Natural killer cell treated with Interleukin-12 subunit alpha and Interleukin-12 subunit beta and Interleukin-15 and Interleukin-18, amount 100 ng/mL, for 72 hours (primary cell): ENCODE measurements at regions not wholly inside any gene's neighbourhood (a gene's known extent, or its start where the extent isn't known, plus 50 kb on each side); places are given as distances from the start of the nearest gene placed in this dataset.
"Not testable (repeated sequence)": the region's sequence is repeated elsewhere in the genome, so short reads cannot be mapped to it uniquely, and the experiment has no call there.

ENCODE experiments used
- ATAC-seq, 2 donors: fragments of 150-1000 bp; cut with Tn5 transposase in 1 of 2; sonication (Bioruptor Pico), chemical (Tn5 transposase) in 1 of 2; 2 replicates each; pipeline ENCODE4 v1.10.0; 2021
- DNase-seq: peaks from one replicate; pipeline ENCODE4 v3.0.0; 2022; ENCODE audit warnings: low spot score
- H3K27ac Mint-ChIP-seq, 2 donors: 1 replicate in 1 of 2; 2 replicates in 1 of 2; pipeline ENCODE4 v1.8.0; 2022; ENCODE audit warnings: mixed read lengths in 2 of 2, mild to moderate bottlenecking in 1 of 2, moderate library complexity in 1 of 2
- H3K27me3 Mint-ChIP-seq, 2 donors: 1 replicate in 1 of 2; 2 replicates in 1 of 2; pipeline ENCODE4 v1.8.0; 2022; ENCODE audit warnings: mixed read lengths in 2 of 2
- H3K36me3 Mint-ChIP-seq: one replicate; pipeline ENCODE4 v1.8.0; 2022; ENCODE audit warnings: mixed read lengths
- H3K4me1 Mint-ChIP-seq, 2 donors: 1 replicate in 1 of 2; 2 replicates in 1 of 2; pipeline ENCODE4 v1.8.0; 2022; ENCODE audit warnings: low read depth in 2 of 2, mixed read lengths in 2 of 2, mild to moderate bottlenecking in 1 of 2
- H3K4me3 Mint-ChIP-seq: one replicate; pipeline ENCODE4 v1.8.0; 2022; ENCODE audit warnings: mixed read lengths
- H3K9me3 Mint-ChIP-seq: 2 replicates; pipeline ENCODE4 v1.8.0; 2022; ENCODE audit warnings: mixed read lengths

- ATAC-seq, DNase-seq, H3K4me1 Mint-ChIP-seq, H3K9me3 Mint-ChIP-seq, H3K27me3 Mint-ChIP-seq, H3K36me3 Mint-ChIP-seq, H3K4me3 Mint-ChIP-seq, H3K27ac Mint-ChIP-seq: not testable (repeated sequence)
These were observed 843.8 kb upstream of the ANO3 start for GRCh38 chr11:25488176-25488575.

- peaks cover 23% of the 10 kb centered on the region for H3K9me3 Mint-ChIP-seq
- not testable (repeated sequence) for H3K4me3 Mint-ChIP-seq, H3K27ac Mint-ChIP-seq, H3K4me1 Mint-ChIP-seq, H3K27me3 Mint-ChIP-seq, DNase-seq, ATAC-seq, H3K36me3 Mint-ChIP-seq
These were observed 830.5 kb upstream of the ANO3 start for GRCh38 chr11:25501426-25501825.

GRCh38 chr11:25515576-25515975 is 816.4 kb upstream of the ANO3 start:
- H3K9me3 Mint-ChIP-seq = peaks cover 5% of the 10 kb centered on the region
- DNase-seq (no peak), ATAC-seq (no peak)
- no peaks in the 10 kb centered on the region for H3K4me1 Mint-ChIP-seq
- H3K4me3 Mint-ChIP-seq = no peak overlapping the region
- H3K36me3 Mint-ChIP-seq = no peaks in the 10 kb centered on the region
- no peaks in the 10 kb centered on the region for H3K27me3 Mint-ChIP-seq
- H3K27ac Mint-ChIP-seq = no peak overlapping the region

- no peak overlapping the region for H3K4me3 Mint-ChIP-seq
- no peaks in the 10 kb centered on the region for H3K27me3 Mint-ChIP-seq
- H3K4me1 Mint-ChIP-seq = no peaks in the 10 kb centered on the region
- ATAC-seq = no peak
- H3K9me3 Mint-ChIP-seq = peaks cover 3% of the 10 kb centered on the region
- no peak for DNase-seq
- H3K36me3 Mint-ChIP-seq = no peaks in the 10 kb centered on the region
- H3K27ac Mint-ChIP-seq = no peak overlapping the region
These were observed 811.5 kb upstream of the ANO3 start for GRCh38 chr11:25520459-25520858.

- H3K27ac Mint-ChIP-seq = no peak overlapping the region
- no peaks in the 10 kb centered on the region for H3K4me1 Mint-ChIP-seq
- ATAC-seq (no peak), DNase-seq (no peak)
- peaks cover 4% of the 10 kb centered on the region for H3K9me3 Mint-ChIP-seq
- H3K4me3 Mint-ChIP-seq = no peak overlapping the region
- H3K36me3 Mint-ChIP-seq = no peaks in the 10 kb centered on the region
- H3K27me3 Mint-ChIP-seq = no peaks in the 10 kb centered on the region
These were observed 804.1 kb upstream of the ANO3 start for GRCh38 chr11:25527841-25528240.

- ATAC-seq = no peak
- H3K27ac Mint-ChIP-seq = no peak overlapping the region
- H3K36me3 Mint-ChIP-seq = no peaks in the 10 kb centered on the region
- H3K9me3 Mint-ChIP-seq = peaks cover 6% of the 10 kb centered on the region
- no peak overlapping the region for H3K4me3 Mint-ChIP-seq
- H3K4me1 Mint-ChIP-seq = no peaks in the 10 kb centered on the region
- H3K27me3 Mint-ChIP-seq = no peaks in the 10 kb centered on the region
- no peak for DNase-seq
These were observed 802.4 kb upstream of the ANO3 start for GRCh38 chr11:25529572-25529971.

- ATAC-seq (no peak), DNase-seq (no peak)
- Mint-ChIP-seq H3K27me3 (no peaks in the 10 kb centered on the region), H3K27ac (no peak overlapping the region), H3K9me3 (peaks cover 21% of the 10 kb centered on the region), H3K36me3 (peaks cover 5% of the 10 kb centered on the region), H3K4me3 (no peak overlapping the region), H3K4me1 (no peaks in the 10 kb centered on the region)
These were observed 796.3 kb upstream of the ANO3 start for GRCh38 chr11:25535467-25536272.

- no peak overlapping the region for H3K27ac Mint-ChIP-seq
- DNase-seq (no peak), ATAC-seq (no peak)
- H3K27me3 Mint-ChIP-seq = no peaks in the 10 kb centered on the region
- peaks cover 5% of the 10 kb centered on the region for H3K36me3 Mint-ChIP-seq
- H3K4me1 Mint-ChIP-seq = no peaks in the 10 kb centered on the region
- peaks cover 21% of the 10 kb centered on the region for H3K9me3 Mint-ChIP-seq
- H3K4me3 Mint-ChIP-seq = no peak overlapping the region
These were observed 795.6 kb upstream of the ANO3 start for GRCh38 chr11:25536289-25536688.

GRCh38 chr11:25537393-25537792 is 794.5 kb upstream of the ANO3 start:
- H3K9me3 Mint-ChIP-seq = peaks cover 24% of the 10 kb centered on the region
- no peak for ATAC-seq
- H3K27me3 Mint-ChIP-seq = no peaks in the 10 kb centered on the region
- H3K4me3 Mint-ChIP-seq = no peak overlapping the region
- DNase-seq = no peak
- peaks cover 5% of the 10 kb centered on the region for H3K36me3 Mint-ChIP-seq
- no peak overlapping the region for H3K27ac Mint-ChIP-seq
- no peaks in the 10 kb centered on the region for H3K4me1 Mint-ChIP-seq

- Mint-ChIP-seq H3K4me1 (no peaks in the 10 kb centered on the region), H3K9me3 (peaks cover 11% of the 10 kb centered on the region), H3K27me3 (no peaks in the 10 kb centered on the region), H3K27ac (no peak overlapping the region), H3K36me3 (no peaks in the 10 kb centered on the region), H3K4me3 (no peak overlapping the region)
- ATAC-seq (no peak), DNase-seq (no peak)
These were observed 784.6 kb upstream of the ANO3 start for GRCh38 chr11:25547292-25547691.

- peaks cover 18% of the 10 kb centered on the region for H3K9me3 Mint-ChIP-seq
These were observed 769.5 kb upstream of the ANO3 start for GRCh38 chr11:25562417-25562816.

GRCh38 chr11:25565846-25566245 is 766.1 kb upstream of the ANO3 start:
- H3K4me3 Mint-ChIP-seq = no peak overlapping the region
- no peaks in the 10 kb centered on the region for H3K4me1 Mint-ChIP-seq
- H3K36me3 Mint-ChIP-seq = no peaks in the 10 kb centered on the region
- no peaks in the 10 kb centered on the region for H3K27me3 Mint-ChIP-seq
- ATAC-seq = no peak
- H3K9me3 Mint-ChIP-seq = peaks cover 11% of the 10 kb centered on the region
- no peak overlapping the region for H3K27ac Mint-ChIP-seq
- DNase-seq = no peak

More at GRCh38 chr11:25562417-25562816, 769.5 kb upstream of the ANO3 start:
- Mint-ChIP-seq H3K27ac (no peak overlapping the region), H3K27me3 (no peaks in the 10 kb centered on the region), H3K4me3 (no peak overlapping the region), H3K36me3 (no peaks in the 10 kb centered on the region), H3K4me1 (no peaks in the 10 kb centered on the region)
- DNase-seq = no peak
- no peak for ATAC-seq

- no peak for DNase-seq
- peaks cover 13% of the 10 kb centered on the region for H3K9me3 Mint-ChIP-seq
- no peak overlapping the region for H3K4me3 Mint-ChIP-seq
- H3K27me3 Mint-ChIP-seq = no peaks in the 10 kb centered on the region
- no peak for ATAC-seq
- no peaks in the 10 kb centered on the region for H3K4me1 Mint-ChIP-seq
- H3K27ac Mint-ChIP-seq = no peak overlapping the region
- H3K36me3 Mint-ChIP-seq = no peaks in the 10 kb centered on the region
These were observed 765.4 kb upstream of the ANO3 start for GRCh38 chr11:25566298-25567200.

GRCh38 chr11:25576320-25576719 is 755.6 kb upstream of the ANO3 start:
- no peaks in the 10 kb centered on the region for H3K27me3 Mint-ChIP-seq
- ATAC-seq = no peak

More at GRCh38 chr11:25576320-25576719, 755.6 kb upstream of the ANO3 start:
- Mint-ChIP-seq H3K4me3 (no peak overlapping the region), H3K4me1 (no peaks in the 10 kb centered on the region), H3K36me3 (no peaks in the 10 kb centered on the region), H3K27ac (no peak overlapping the region), H3K9me3 (peaks cover 23% of the 10 kb centered on the region)
- DNase-seq = no peak
